ENCODE measurements at regions not wholly inside any gene's neighbourhood (a gene's known extent, or its start where the extent isn't known, plus 50 kb on each side); places are given as distances from the start of the nearest gene placed in this dataset.
"Not testable (repeated sequence)": the region's sequence is repeated elsewhere in the genome, so short reads cannot be mapped to it uniquely, and the experiment has no call there.

DNA sequence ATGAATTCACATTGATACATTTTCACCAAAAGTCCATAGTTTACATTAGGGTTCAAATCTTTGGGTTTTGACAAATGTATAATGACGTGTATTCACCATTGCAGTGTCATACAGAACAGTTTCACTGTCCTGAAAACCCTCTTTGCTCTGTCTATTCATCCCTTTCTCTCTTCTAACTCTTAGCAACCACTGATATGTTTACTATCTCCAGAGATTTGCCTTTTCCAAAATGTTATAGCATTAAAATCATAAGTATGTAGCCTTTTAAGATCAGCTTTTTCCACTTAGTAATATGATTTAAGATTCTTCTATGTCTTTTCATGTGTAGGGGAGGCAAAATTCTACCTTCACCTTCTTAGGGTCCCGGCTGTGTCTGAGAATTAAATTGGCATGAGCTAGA, 203.8 kb downstream of the TPRG1 start:
- H3K36me3 ChIP-seq (ENCODE audit: insufficient read depth, low read length), result no peaks in the 10 kb centered on the region
- WGBS, result 97% methylated on average over 2 of the region's 2 CpGs
- H3K27ac ChIP-seq (ENCODE audit: low read depth, low read length), result no peak overlapping the region
- H3K9ac ChIP-seq (ENCODE audit: low read depth, low read length), result no peak overlapping the region
- peaks cover 9% of the 10 kb centered on the region; the same call in 1 of the 2 replicates for H3K9me3 ChIP-seq (ENCODE audit: insufficient read depth, low read depth, low read length)
- peaks cover 4% of the 10 kb centered on the region for H3K4me1 ChIP-seq (ENCODE audit: insufficient read depth, low read length)
- no peaks in the 10 kb centered on the region for H3K27me3 ChIP-seq (ENCODE audit: insufficient read depth, low read length)
- H3K4me3 ChIP-seq (ENCODE audit: low read length), result no peak overlapping the region

GRCh38 chr3:189383630-189384029, 211.9 kb downstream of the TPRG1 start:
- H3K27ac ChIP-seq (ENCODE audit: low read depth, low read length), result no peak overlapping the region
- H3K9ac ChIP-seq (ENCODE audit: low read depth, low read length), result no peak overlapping the region
- peaks cover 3% of the 10 kb centered on the region; the same call in 1 of the 2 replicates for H3K4me1 ChIP-seq (ENCODE audit: insufficient read depth, low read length)
- no peak overlapping the region for H3K4me3 ChIP-seq (ENCODE audit: low read length)
- no peaks in the 10 kb centered on the region for H3K27me3 ChIP-seq (ENCODE audit: insufficient read depth, low read length)
- WGBS, result 92% methylated on average over 1 of the region's 1 CpG
- H3K36me3 ChIP-seq (ENCODE audit: insufficient read depth, low read length), result no peaks in the 10 kb centered on the region
- no peaks in the 10 kb centered on the region for H3K9me3 ChIP-seq (ENCODE audit: insufficient read depth, low read depth, low read length)

DNA sequence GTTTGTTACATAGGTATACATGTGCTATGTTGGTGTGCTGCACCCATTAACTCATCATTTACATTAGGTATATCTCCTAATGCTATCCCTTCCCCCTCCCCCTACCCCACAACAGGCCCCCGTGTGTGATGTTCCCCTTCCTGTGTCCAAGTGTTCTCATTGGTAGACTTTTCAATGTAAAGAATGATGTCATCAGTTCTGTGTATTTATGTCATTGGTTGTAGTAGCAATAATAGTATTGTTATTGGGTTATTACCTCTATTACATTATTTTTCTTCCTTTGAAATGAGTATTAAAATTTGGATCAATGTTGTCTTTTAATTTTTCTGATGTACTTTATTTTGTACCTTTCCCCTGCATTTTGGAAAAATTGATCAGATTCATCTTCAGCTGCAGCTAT, 214.1 kb downstream of the TPRG1 start:
- not testable (repeated sequence) for H3K9me3 ChIP-seq (ENCODE audit: insufficient read depth, low read depth, low read length); H3K27ac ChIP-seq (ENCODE audit: low read depth, low read length); H3K4me3 ChIP-seq (ENCODE audit: low read length); H3K4me1 ChIP-seq (ENCODE audit: insufficient read depth, low read length); H3K9ac ChIP-seq (ENCODE audit: low read depth, low read length); H3K36me3 ChIP-seq (ENCODE audit: insufficient read depth, low read length); H3K27me3 ChIP-seq (ENCODE audit: insufficient read depth, low read length)
- no CpG with 5 or more reads among the region's 1 CpG for WGBS

DNA sequence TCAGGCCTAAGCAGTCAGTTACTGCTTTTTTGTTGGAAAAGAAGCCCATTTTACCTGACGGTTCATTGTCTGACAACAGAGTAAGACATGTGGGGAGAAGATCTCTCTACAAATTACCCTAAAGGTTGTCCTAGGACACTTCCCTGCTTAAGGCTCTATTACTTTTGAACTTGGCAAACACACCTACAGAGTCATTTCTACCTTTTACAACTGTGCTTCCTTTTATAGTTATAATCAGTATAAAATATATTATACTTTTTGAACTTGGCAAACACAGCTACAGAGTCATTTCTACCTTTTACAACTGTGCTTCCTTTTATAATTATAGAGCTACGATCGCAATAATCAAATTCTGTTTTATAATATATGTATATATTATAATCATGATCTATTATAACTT, 215.0 kb downstream of the TPRG1 start:
- no peak overlapping the region for H3K9ac ChIP-seq (ENCODE audit: low read depth, low read length)
- no peaks in the 10 kb centered on the region for H3K36me3 ChIP-seq (ENCODE audit: insufficient read depth, low read length)
- no peaks in the 10 kb centered on the region for H3K9me3 ChIP-seq (ENCODE audit: insufficient read depth, low read depth, low read length)
- WGBS, result 100% methylated on average over 1 of the region's 3 CpGs
- H3K4me1 ChIP-seq (ENCODE audit: insufficient read depth, low read length), result peaks cover 3% of the 10 kb centered on the region; the same call in 1 of the 2 replicates
- no peaks in the 10 kb centered on the region for H3K27me3 ChIP-seq (ENCODE audit: insufficient read depth, low read length)
- H3K27ac ChIP-seq (ENCODE audit: low read depth, low read length), result no peak overlapping the region
- no peak overlapping the region for H3K4me3 ChIP-seq (ENCODE audit: low read length)

DNA sequence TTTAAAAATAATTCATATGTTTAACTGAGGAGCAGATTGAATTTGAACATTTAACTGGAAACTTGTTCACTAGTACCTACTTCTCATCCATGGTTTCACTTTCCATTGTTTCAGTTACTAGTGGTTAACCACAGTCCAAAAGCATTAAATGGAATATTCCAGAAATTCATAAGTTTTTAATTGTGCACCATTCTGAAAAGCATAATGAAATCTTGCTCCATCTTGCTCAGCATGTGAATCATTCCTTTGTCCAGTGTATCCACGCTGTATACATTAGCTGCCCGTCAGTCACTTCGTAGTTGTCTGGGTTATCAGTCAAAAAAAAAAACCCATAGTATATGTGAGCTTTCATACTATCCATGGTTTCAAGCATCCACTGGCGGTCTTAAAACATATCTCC, 217.6 kb downstream of the TPRG1 start:
- H3K27ac ChIP-seq (ENCODE audit: low read depth, low read length), result no peak overlapping the region
- no peaks in the 10 kb centered on the region for H3K36me3 ChIP-seq (ENCODE audit: insufficient read depth, low read length)
- H3K4me3 ChIP-seq (ENCODE audit: low read length), result no peak overlapping the region
- no peaks in the 10 kb centered on the region for H3K27me3 ChIP-seq (ENCODE audit: insufficient read depth, low read length)
- no peaks in the 10 kb centered on the region for H3K4me1 ChIP-seq (ENCODE audit: insufficient read depth, low read length)
- 98% methylated on average over 4 of the region's 4 CpGs for WGBS
- H3K9ac ChIP-seq (ENCODE audit: low read depth, low read length), result no peak overlapping the region
- no peaks in the 10 kb centered on the region for H3K9me3 ChIP-seq (ENCODE audit: insufficient read depth, low read depth, low read length)

DNA sequence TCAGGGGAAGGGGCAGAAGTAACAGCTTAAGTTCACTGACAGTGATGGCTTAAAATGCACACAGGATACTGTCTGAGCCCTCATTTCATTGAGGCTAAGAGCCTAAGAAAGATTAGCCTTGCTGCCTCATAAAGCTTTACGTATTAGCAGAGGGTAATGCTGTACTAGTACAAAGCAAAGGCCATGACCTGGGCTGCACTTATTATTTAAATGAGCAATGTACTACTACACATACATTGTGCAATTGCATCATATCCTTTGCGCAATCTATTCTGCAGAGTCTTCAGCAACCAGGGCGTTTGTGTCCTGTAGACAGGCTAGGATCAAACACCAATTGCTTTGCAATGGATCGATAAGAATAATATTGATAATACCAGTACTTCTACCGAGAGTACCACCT, 221.8 kb downstream of the TPRG1 start:
- Histone ChIP-seq H3K36me3 (ENCODE audit: insufficient read depth, low read length) (no peaks in the 10 kb centered on the region), H3K9me3 (ENCODE audit: insufficient read depth, low read depth, low read length) (no peaks in the 10 kb centered on the region), H3K4me1 (ENCODE audit: insufficient read depth, low read length) (no peaks in the 10 kb centered on the region), H3K9ac (ENCODE audit: low read depth, low read length) (no peak overlapping the region), H3K27me3 (ENCODE audit: insufficient read depth, low read length) (no peaks in the 10 kb centered on the region), H3K4me3 (ENCODE audit: low read length) (no peak overlapping the region), H3K27ac (ENCODE audit: low read depth, low read length) (no peak overlapping the region)
- WGBS, result 97% methylated on average over 5 of the region's 5 CpGs

DNA sequence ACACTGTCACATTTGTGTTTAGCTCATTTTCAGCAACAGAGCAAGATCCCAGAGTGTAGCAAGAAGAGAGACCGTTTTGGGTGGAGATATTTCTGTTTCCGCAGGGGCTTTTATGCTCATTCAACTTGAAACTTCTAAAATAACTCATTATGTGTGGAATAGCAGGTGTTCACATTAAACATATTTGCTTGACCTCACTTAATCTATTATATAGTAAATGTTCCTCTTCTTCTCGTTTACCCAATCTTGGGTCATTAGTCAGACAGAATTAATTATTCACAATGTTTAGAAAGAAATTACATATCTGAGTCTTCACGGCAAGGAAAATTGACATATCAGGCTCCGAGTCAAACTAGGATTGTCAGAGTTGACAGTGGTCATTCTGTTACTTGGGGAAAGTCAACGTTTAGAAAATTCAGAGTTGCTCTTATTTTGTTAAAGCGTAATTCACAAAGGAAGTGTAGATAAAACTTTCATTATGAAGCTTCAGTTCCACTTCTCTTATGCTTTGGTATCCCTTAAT, 222.9 kb downstream of the TPRG1 start:
- Histone ChIP-seq H3K9ac (ENCODE audit: low read depth, low read length) (no peak overlapping the region), H3K4me1 (ENCODE audit: insufficient read depth, low read length) (no peaks in the 10 kb centered on the region), H3K27me3 (ENCODE audit: insufficient read depth, low read length) (no peaks in the 10 kb centered on the region), H3K27ac (ENCODE audit: low read depth, low read length) (no peak overlapping the region), H3K4me3 (ENCODE audit: low read length) (no peak overlapping the region), H3K9me3 (ENCODE audit: insufficient read depth, low read depth, low read length) (no peaks in the 10 kb centered on the region), H3K36me3 (ENCODE audit: insufficient read depth, low read length) (no peaks in the 10 kb centered on the region)
- WGBS, result 93% methylated on average over 5 of the region's 7 CpGs

- H3K27me3 ChIP-seq (ENCODE audit: insufficient read depth, low read length), result no peaks in the 10 kb centered on the region
- no peak overlapping the region for H3K27ac ChIP-seq (ENCODE audit: low read depth, low read length)
- no peaks in the 10 kb centered on the region for H3K4me1 ChIP-seq (ENCODE audit: insufficient read depth, low read length)
- no peaks in the 10 kb centered on the region for H3K36me3 ChIP-seq (ENCODE audit: insufficient read depth, low read length)
- 100% methylated on average over 2 of the region's 3 CpGs for WGBS
- no peak overlapping the region for H3K4me3 ChIP-seq (ENCODE audit: low read length)
- H3K9ac ChIP-seq (ENCODE audit: low read depth, low read length), result no peak overlapping the region
- H3K9me3 ChIP-seq (ENCODE audit: insufficient read depth, low read depth, low read length), result no peaks in the 10 kb centered on the region
These were observed 224.1 kb downstream of the TPRG1 start for GRCh38 chr3:189395825-189396224.

- H3K27me3 ChIP-seq (ENCODE audit: insufficient read depth, low read length), result no peaks in the 10 kb centered on the region
- no peaks in the 10 kb centered on the region for H3K9me3 ChIP-seq (ENCODE audit: insufficient read depth, low read depth, low read length)
- no peak overlapping the region for H3K9ac ChIP-seq (ENCODE audit: low read depth, low read length)
- 89% methylated on average over 2 of the region's 2 CpGs for WGBS
- no peak overlapping the region for H3K27ac ChIP-seq (ENCODE audit: low read depth, low read length)
- no peaks in the 10 kb centered on the region for H3K36me3 ChIP-seq (ENCODE audit: insufficient read depth, low read length)
- no peak overlapping the region for H3K4me3 ChIP-seq (ENCODE audit: low read length)
- no peaks in the 10 kb centered on the region for H3K4me1 ChIP-seq (ENCODE audit: insufficient read depth, low read length)
These were observed 226.9 kb downstream of the TPRG1 start for GRCh38 chr3:189398656-189399055.

DNA sequence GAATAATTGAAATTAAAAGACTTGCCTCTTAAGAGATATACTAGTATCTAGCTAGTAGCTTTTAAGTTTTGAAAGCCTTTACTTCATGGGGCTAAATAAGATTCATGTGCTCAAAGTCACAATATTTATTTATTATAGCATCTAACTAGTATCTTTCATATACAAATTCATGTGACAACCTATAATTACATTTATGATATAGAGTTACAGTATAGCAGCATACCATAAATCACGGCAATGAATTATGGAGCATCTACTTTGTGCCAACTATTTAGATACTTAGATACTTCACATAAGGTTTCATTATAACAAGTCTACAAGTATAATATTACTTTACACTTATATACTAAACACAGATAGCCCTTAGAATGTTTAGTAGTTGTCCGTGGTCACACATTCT, 229.4 kb downstream of the TPRG1 start:
- H3K9ac ChIP-seq (ENCODE audit: low read depth, low read length), result no peak overlapping the region
- WGBS, result no CpG with 5 or more reads among the region's 2 CpGs

DNA sequence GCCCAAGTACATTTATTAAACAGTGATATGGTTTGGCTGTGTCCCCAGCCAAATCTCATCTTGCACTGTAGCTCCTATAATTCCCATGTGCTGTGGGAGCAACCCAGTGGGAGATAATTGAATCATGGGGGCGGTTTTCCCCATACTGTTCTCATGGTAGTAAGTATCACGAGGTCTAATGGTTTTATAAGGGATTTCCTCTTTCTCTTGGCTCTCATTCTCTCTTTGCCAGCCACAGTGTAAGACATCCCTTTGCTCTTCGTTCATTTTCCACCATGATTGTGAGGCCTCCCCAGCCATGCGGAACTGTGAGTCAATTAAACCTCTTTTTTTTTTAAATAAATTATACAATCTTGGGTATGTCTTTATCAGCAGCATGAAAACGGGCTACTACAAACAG, 228.0 kb upstream of the TP63 start:
- no peak overlapping the region for H3K27ac ChIP-seq (ENCODE audit: low read depth, low read length)
- no peak overlapping the region for H3K9ac ChIP-seq (ENCODE audit: low read depth, low read length)
- H3K9me3 ChIP-seq (ENCODE audit: insufficient read depth, low read depth, low read length), result no peaks in the 10 kb centered on the region
- no peak overlapping the region for H3K4me3 ChIP-seq (ENCODE audit: low read length)
- 95% methylated on average over 3 of the region's 5 CpGs for WGBS
- no peaks in the 10 kb centered on the region for H3K27me3 ChIP-seq (ENCODE audit: insufficient read depth, low read length)
- H3K4me1 ChIP-seq (ENCODE audit: insufficient read depth, low read length), result no peaks in the 10 kb centered on the region
- no peaks in the 10 kb centered on the region for H3K36me3 ChIP-seq (ENCODE audit: insufficient read depth, low read length)

More for the DNA sequence above, 229.4 kb downstream of the TPRG1 start:
- Histone ChIP-seq H3K36me3 (ENCODE audit: insufficient read depth, low read length) (no peaks in the 10 kb centered on the region), H3K27me3 (ENCODE audit: insufficient read depth, low read length) (no peaks in the 10 kb centered on the region), H3K27ac (ENCODE audit: low read depth, low read length) (no peak overlapping the region), H3K9me3 (ENCODE audit: insufficient read depth, low read depth, low read length) (no peaks in the 10 kb centered on the region), H3K4me3 (ENCODE audit: low read length) (no peak overlapping the region), H3K4me1 (ENCODE audit: insufficient read depth, low read length) (no peaks in the 10 kb centered on the region)

DNA sequence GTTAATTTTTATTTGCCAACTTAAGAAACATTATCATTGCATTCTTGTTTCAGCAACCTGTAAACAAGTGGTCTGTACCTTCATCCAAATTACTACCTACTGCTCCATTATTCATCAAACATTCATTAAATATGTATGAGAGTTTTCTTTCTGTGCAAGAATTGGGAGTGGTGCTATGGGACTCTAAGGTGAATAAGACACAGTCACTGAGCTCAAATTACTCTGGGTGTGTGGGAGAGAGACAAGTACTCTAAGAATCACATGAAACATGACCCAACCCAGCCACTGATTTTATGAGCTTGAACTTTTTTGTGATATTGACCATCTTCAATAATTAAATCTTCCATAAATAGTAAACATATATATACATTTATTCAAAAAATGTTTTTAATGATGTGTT, 227.2 kb upstream of the TP63 start:
- no peaks in the 10 kb centered on the region for H3K36me3 ChIP-seq (ENCODE audit: insufficient read depth, low read length)
- no peak overlapping the region for H3K9ac ChIP-seq (ENCODE audit: low read depth, low read length)

More for the DNA sequence above, 227.2 kb upstream of the TP63 start:
- Histone ChIP-seq H3K9me3 (ENCODE audit: insufficient read depth, low read depth, low read length) (no peaks in the 10 kb centered on the region), H3K27me3 (ENCODE audit: insufficient read depth, low read length) (no peaks in the 10 kb centered on the region), H3K27ac (ENCODE audit: low read depth, low read length) (no peak overlapping the region), H3K4me3 (ENCODE audit: low read length) (no peak overlapping the region), H3K4me1 (ENCODE audit: insufficient read depth, low read length) (no peaks in the 10 kb centered on the region)

Data from HUES64 (cell line).